GM19023 (cell line): ENCODE measurements at regions not wholly inside any gene's neighbourhood (a gene's known extent, or its start where the extent isn't known, plus 50 kb on each side); places are given as distances from the start of the nearest gene placed in this dataset.

ENCODE experiments used
- ATAC-seq: cut with Tn5 transposase; IDR thresholded peaks from one replicate; pipeline ENCODE4 v1.9.1; 2021; ENCODE audit warnings: mild to moderate bottlenecking, moderate library complexity; ENCODE audit not compliant: unreplicated experiment

DNA sequence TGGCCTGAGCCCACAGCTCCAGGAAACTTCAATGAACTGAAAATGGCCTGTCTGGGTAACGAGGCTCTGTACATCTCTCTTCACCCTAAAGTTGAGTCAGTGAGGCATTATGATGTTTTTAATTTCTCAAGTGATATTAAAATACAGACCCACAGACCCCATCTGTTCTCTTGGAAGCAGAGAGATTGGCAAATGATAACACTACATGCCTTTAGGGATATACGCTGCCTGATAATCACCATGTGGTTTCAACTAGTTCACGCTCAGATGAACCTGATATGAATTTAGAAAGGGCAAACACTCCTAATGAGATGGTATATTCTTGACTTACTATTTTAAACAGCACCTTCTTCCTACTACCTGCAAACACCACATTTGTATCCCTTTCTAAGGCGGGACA is 127.5 kb downstream of the RFC3 start:
- ATAC-seq = no peak

DNA sequence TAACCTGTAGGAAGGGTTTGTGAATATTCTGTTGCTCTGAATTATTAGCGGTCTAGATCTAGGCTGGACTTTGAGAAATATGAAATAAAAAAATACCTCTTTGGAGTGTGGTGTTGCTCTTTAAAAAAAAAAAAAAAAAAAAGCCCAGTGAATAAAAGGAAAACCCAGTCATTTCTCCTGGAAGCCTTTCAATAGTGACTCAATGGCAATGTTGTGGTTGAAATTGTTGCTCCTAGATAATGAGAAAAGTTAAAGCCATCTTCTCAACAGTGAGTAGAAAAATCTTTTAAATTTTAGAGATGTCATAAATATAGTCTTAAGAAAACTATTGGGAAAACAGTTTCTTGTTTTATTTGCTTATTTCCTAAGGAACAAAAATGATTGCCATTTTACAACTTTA is 135.3 kb downstream of the RFC3 start:
- ATAC-seq = no peak

DNA sequence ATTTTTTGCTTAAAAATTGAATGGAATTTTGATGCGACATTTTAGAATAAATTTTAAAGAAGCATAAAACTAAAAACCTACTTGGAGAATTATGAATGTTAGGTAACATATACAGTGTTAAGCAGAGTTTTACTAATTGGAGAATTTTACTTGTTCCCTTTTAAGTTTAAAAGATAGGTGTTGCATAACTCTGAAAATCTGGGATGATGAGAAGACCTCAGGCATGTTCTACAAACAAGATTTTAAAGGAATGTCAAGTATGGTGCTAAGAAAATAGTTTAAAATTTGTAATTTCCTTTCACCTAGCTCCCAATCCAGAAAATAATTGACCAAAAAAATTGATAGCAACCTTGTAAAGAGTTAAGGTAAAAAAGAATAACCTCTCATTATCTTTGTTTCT is 135.8 kb downstream of the RFC3 start:
- no peak for ATAC-seq

DNA sequence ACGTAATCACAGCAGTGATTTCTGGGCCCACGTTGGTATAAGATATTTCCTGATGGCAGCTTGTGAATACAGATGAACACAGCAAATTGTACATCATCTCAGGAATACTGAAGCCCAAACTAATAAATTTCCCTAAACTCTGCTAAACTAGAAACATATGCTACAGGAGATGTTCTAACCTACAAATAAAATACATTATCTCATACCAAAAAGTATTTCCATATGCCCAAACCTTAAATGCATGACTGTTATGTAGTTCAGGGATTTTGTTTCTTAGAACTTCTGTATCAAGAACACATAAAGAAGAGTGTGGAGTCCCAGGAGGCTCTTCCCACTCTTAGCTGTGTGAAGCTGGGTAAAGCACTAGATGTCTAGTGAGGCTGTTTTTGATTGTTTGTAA is 138.4 kb downstream of the RFC3 start:
- no peak for ATAC-seq

DNA sequence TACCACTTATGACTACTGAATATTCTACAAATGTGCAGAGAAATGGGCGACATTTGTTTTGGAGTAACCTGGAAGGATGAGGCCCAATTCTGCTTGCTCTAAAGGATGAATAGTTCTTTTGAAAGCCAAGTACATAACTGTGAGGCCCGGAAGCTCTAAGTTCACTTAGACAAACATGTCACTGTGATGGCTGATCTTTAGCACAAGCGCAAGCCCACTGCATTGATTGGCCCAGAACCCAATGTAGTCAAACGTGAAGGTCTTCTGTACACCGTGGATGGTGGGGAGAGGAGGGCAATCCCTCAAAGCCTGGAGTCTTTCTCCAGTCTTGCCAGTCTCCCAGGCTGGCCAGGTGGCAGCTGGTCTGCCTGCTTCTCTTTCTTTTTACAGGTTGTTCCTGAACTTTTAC is 139.6 kb downstream of the RFC3 start:
- ATAC-seq = no peak

DNA sequence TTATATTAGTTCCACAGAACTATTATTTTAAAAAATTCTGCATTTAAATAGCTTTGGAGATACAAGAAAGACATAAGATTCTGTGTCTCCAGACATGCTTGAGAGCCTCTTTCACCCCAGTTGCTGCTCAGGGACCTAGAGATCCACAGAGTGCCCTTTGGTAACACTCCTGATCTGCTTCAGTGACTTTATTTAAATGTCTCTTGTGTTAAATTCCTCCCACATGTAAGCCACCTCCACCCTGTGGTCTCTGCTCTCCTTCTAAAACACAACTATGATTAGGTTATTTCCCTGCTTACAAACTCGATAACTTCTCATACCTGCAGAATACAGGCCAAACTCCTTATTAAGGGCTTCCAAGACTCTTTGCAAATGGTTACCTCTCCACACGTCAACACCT is 141.0 kb downstream of the RFC3 start:
- no peak for ATAC-seq

DNA sequence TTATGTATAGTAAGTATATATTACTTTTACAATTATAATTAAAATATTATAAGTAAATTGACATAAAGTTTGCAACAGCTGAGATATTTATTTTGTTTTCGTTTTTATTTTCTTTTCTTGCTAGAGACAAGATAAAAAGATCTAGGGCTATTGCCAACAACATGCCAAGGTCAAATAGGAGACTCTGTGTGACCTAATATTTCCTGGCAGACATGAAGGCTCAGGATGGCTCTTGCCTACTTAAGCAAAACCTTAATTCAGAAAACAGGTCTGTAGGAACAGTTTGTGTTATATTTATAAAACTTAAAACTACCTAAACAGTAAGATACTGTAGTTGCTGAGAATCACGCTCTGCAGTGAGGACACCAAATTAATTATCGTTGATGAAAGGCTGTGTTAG is 145.2 kb downstream of the RFC3 start:
- ATAC-seq = no peak

DNA sequence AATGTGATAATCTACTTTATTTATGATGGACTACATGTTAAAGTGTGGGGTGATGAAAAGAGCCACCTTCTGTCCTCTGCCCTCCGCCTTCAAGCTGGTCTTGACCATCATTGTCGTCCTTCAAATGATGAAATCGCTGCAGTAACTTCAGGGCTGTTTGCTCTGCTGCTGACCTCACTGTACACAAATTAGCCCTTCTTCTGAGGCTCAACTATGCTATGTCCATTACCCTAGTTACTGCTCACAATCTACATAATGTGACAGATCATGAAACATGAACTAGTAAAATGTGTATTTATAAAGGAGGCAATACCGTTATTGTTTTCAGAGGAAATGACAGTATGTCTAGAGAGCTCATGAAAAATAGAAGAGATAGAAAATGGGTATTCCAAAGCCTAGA is 145.9 kb downstream of the RFC3 start:
- ATAC-seq = no peak

DNA sequence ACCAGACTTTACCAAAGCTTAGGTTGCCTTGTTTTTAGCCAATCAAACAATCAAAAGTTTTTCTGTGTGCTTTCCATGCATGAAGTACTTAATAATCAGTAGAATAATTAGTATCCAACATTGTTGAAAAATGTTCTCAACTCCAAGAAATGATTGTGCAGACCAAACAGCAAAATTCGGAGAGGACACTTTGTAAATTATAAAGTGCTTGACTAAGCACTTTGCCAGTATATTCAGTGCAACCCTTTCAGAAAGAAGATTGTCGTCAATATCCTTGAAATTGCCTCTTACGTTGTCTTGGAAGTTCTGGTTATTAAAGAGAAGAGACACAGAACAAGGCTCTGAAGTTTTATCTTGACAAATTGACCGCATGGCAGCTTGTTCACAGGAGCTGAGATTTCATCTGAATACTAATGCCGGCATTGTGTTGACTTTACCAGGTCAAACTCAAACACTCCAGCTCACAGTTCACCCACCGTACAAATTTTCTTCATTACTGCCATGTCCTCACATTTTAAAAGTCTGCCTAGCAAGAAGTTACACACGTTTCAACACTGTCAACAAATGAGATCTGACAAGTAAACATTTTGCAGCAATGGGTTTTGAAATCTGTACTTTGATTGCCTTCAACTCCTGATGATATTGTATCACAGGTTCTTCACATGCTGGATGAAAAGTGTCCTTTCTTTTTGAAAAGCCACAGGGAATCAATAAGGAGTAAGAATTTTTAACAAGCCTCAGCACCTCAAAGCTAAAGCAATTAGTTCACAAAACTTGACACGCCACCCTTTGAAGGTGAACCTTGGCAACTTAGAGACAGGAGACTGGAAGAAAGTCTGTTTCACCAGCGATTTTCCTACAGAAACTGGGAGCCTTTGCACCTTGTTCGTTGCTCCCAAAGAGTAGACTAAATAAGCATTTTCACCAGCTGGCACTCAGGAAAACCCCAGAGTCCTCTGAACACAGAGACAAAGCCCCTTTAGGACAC is 150.9 kb downstream of the RFC3 start:
- ATAC-seq = no peak

DNA sequence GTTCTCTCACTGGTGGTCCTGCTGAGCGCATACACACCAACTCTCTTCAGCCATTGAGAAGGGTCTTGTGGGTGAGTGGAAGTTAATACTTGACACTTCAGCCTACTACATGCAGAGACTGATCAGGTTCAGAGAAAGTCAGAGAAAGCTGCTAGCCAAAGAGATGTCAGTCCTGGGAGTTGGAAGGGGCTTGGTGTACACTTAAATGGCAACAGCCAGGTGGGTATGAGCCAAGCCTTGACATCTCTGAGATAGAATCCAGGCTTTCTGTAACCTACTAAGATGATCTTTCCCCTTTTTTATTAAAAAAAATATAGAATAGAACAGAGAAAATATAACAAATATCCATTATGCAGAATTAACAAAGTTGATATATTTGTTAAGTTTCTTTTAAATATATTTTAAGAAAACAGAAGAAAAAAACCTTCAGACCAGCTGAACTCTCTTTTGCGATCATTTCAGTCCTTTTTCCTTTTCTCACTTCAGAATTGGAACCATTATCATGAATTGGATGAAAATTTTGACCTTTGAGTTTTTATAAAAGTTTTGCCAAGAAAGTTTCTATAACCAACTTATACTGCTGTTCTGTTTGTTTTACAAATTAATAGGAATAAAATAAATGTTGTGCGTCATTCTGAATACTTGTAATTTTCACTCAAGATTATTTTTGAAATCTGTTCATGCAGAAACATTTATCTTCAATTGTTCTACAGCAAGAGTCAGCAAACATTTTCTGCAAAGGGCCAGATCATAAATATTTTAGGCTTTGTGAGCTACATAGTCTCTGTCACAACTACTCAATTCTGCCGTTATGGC is 153.0 kb downstream of the RFC3 start:
- ATAC-seq = no peak

DNA sequence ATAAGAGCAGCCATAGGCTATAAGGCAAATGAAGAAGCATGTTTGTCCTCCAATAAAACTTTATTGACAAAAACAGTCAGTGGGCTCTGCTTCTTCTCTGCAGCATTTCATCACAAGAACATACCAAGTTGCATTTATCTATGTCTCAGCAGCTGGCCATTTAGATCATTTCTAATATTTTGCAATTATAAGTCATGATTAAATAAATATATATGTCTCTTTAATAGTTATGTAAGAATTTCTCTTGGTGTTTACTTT is 153.5 kb downstream of the RFC3 start:
- no peak for ATAC-seq

DNA sequence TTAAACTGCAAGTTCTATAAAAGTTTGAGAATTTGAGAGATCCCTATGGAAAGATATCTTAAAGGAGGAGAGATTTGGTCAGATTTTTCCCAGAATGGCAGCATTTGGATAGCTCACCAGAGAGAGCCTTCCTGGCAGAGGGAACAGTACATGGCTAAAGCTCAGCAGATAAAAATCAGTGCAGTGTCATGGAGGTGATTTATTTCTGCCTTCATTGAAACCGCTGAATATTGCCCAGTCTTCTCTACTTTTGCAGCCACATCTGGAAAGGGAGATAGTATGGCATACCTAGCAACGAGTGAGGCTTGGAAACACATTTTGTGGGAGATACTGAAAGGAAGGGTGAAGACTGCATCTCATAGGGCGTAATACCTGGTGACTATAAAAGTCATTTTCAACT is 155.2 kb downstream of the RFC3 start:
- no peak for ATAC-seq

DNA sequence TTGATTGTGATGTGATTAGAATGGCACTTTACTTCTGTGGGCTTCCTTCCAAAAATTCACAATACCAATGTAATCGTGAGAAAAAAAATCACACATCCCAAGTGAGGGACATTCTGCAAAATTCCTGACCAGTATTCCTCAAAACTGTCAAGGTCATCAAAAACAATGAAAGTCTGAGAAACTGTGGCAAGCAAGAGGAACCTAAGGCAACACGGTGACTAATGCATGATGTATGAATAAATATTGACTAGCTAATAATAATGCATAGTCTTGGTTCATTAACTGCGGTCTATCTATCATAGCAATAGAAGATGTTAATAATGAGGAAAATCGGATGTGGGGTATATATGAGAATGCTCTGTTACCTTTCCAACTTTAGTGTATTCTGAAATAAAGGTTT is 159.0 kb downstream of the RFC3 start:
- ATAC-seq = no peak

DNA sequence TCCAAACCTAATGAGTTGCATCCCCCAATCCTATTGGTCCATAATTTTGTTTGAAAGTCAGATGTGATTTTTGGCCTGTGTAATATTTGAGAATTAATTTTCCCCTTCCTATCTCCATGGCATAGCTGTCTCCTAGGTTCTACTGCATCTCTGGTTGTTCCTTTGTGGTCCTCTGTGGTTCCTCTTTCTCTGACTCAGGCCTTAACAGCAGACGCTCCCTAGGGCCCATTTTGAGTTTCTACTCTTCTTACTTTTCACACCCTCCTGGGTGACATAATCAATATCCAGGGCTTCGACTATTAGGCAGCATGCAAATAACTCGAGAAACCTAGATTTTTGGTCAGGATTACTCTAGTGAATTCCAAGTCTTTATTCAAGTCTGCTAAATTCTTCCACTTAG is 160.7 kb downstream of the RFC3 start:
- no peak for ATAC-seq

DNA sequence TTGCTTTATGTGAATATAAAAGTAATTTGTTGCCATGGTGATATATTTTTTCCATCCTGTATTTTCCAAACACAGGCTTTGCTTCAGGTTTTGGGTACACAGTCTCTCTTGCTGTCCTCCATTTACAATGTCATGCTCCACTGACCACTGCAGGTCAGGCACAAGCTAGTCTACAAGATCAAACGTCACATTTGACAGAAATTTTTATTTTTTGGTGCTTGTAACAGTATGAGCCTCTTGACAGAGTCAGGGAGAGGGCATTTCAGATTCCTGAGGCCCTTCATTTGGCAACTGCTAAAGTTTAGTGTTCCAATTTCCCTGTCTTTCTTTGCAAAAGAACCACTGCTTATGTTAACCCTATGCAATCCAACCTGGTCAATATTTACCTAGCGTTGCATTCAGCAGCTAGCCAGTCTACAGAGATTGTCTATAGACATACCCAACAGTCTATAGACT is 175.0 kb downstream of the RFC3 start:
- ATAC-seq = no peak

DNA sequence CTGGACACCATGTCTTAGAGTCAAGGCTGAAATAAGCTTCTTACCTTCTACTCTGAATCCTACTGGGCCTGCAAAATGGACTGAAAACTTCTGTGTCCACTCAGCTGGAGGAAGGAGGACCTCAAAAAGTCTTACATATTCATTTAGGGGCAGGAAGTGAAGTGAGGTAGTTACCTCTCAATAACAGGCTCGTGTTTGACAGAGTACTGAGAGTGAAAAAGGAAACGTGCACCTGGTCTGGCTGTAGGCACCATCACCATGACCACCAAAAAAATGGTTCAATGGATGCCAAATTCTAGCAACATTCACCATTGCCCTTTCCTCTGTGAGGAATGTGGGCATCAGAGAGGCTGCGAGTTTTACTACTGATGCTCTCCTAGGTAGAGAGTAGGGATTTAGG is 176.2 kb downstream of the RFC3 start:
- ATAC-seq = no peak

DNA sequence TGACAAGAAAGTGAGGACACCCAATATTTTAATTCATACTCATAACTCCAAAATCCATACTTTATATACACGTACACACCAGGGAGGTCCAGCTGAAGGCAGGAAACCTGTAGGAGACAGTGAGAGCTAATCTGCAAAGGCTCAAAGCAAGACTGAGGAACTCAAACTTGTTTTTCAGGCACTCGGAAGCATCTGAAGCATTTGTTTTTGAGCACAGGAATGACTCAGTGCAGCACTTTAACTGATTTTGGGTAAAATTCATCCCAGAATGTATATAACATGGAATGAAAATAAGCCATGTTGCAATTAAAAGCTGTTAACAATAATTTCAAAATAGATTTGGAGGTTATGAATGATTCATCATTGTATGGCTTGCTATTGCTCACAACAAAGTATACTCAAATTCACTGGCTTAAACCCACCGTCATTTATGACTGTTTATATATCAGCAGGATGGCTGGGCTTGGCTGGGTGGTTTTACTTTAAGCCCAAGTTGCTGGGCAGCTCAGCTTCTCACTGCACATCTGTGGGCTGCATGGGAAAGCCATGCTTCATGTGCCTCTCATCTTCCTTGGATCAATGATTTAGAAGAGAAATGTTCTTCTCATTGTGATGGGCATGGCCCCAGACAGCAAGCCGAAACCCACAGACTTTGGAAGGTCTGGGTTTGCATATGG is 177.0 kb downstream of the RFC3 start:
- ATAC-seq = no peak

DNA sequence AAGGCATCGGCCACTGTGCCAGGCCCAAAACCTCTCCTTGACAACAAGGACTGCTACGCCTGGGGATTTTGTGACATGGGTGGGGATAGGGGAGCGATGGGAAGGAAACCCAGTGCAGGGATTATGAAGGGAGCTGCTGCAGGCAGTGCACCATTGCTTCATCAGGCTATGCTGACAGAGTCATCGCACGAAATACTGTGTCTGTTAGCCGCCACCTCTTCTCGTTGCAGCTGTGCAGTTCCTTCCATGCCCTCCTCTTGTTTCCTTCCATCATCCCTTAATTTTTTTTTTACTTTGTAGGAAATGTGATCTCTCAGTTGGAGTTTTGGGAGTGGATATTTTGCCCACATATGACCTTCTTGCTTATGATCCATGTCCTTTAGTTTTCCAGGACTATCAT is 178.7 kb downstream of the RFC3 start:
- ATAC-seq = no peak

DNA sequence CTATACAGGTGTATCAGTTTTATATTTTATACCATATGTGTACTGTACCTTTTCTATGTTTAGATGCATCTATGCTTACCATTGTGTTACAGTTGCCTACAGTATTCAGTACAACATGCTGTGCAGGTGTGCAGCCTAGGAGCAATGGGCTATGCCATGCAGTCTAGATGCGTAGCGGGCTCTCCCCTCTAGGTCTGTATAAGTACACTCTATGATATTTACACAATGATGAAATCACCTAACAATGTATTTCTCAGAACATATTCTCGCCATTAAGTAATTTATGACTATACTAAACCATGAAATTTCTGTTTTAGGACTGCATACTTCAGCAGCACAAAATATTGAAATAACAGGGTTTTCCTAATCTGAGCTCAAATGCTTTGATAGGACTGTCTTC is 179.6 kb downstream of the RFC3 start:
- no peak for ATAC-seq

DNA sequence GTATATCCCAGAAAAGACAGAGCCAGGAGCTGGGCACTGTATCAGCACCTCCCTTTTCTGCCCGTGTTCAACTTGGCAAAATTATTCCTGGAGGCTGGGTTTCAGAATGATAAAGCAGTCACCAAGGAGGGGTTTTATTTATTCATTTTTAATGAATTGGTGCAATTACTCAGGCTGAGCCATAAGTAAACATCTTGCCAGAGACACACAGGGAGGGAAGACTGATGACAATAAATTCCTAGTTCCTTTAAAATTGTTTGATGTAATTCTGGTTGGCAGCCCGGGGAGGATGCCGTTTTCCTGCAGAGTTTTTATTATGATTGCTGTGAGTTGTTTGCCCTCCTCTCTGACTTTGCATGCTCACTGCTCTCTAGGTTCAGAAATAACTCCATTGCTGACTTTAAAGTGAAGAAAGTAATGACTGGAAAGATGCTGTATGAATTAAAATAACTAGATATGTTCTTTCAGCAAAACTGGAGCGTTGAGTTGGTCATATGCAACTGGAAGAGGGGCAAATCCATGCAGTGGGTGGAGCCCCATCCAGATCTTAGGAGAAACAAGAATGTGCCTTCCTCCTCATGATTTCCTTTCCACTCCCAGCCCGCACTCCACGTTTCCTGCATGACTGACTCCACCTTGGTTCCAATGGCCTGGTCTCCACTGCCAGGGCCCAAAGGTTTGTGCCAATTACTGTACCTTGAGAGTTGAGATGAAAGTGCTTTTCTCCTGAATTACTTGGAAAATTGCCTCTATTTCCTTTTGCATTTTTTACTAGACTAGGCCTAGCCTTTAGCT is 182.1 kb downstream of the RFC3 start:
- no peak for ATAC-seq

DNA sequence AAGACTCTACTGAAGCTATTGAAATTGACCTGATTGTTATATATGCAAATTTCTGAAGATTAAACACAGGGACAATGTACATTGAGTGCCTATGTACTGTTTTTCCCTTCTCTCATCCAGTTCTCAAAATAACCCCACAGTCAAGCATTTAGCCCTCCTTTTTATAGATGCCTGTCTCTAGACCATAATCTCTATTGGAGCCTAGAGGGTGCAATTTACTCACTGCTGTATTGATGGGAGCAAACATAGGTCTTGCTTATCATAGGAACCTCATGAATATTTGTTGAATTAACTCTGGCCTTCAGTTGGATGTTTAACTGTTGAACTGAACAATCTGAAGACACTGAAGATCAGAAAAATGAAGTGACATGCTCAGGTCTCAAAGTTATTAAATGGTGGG is 183.0 kb downstream of the RFC3 start:
- ATAC-seq = no peak
